NT2/D1 (cell line): ENCODE measurements at regions not wholly inside any gene's neighbourhood (a gene's known extent, or its start where the extent isn't known, plus 50 kb on each side); places are given as distances from the start of the nearest gene placed in this dataset.

Source experiments
- SUZ12 ChIP-seq: IDR thresholded peaks from 2 replicates; pipeline ENCODE4 v1.6.1; 2011; ENCODE audit not compliant: insufficient read length, insufficient read depth; ENCODE audit errors: extremely low read depth
- YY1 ChIP-seq: IDR thresholded peaks from 2 replicates; pipeline ENCODE4 v1.6.1; 2011; ENCODE audit not compliant: insufficient read length, insufficient read depth

DNA sequence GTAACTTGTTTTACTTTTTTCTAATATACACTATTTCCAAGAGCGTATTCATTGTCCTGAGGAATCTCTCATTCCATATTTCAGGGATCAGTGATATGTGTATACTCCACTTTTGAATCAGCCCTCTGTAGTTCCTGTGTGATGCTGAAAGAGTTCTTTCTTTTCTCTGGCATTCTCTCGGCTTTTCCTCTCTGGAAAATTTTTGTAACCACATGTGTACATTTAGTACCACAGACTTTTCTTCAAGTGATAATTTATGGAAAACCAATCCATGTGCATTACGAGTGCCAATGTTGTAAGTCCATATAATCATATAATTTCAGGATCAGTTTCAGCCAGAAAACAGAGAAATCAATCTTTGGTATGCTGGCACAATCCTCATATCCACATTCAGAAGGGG lies 102.2 kb upstream of the MBNL2 start:
- TF ChIP-seq YY1 (no peak), SUZ12 (no peak)
